ENCODE measurements at regions not wholly inside any gene's neighbourhood (a gene's known extent, or its start where the extent isn't known, plus 50 kb on each side); places are given as distances from the start of the nearest gene placed in this dataset.
"Not testable (repeated sequence)": the region's sequence is repeated elsewhere in the genome, so short reads cannot be mapped to it uniquely, and the experiment has no call there.

DNA sequence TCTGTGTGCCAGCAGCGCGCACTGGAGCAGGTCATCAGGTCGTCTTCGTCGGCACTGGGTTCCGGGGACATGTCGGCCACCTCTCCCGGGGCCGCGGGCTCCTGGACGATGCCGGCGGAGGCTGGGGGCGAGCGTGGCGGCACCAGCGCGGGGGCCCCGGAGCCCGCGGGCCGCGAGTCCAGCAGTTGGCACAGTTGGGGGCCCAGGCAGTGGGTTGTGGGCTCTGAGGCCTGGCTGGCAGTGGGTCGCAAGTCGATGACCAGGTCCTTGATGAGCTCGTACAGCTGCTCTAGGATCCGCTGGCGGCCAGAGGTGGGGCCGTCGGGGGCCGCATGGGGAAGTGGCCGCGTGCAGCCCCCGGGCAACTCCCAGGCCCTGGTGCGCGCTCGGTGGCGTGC, 300.5 kb downstream of the CCDC74A start:
- no peak for DNase-seq (ENCODE audit: low read depth)

DNA sequence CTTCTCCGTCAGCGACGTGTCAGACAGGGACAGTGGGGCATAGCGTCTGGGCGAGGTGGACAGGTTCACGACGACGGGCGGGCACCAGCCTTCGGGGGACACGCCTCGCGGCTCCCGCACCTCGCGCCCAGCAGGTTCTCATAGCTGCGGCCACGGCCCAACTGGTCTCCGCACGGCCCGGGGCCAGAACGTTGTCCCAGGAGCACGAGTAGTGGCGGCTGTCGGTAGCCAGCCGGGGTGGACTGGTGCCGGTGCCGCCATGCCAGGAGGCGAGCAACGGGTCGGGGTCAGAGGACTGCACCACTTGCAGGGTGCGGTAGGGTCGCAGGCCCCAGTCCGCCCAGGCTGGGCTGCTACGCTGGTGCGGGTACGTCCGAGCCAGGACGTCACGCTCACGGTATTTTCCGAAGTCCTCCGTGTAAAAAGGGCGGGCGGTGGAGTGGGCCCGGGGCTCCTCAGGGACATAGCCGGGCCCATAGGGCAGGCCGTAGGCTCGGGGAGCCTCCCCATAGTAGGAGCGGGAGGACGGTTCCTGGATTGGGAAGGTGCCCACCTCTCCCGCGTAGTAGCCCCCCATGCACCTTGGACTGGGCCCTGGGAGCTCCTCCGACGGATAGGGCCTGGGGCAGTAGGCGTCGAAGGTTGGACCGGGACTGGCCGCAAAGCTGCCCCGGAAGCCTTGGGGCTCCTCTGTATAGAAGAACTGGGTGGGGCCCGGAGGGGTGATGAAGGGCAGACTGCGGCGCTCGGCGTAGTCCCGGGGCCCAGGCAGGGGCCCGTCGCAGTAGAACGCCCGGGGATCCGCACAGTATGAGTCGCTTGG, 301.2 kb downstream of the CCDC74A start:
- not testable (repeated sequence) for DNase-seq (ENCODE audit: low read depth)

DNA sequence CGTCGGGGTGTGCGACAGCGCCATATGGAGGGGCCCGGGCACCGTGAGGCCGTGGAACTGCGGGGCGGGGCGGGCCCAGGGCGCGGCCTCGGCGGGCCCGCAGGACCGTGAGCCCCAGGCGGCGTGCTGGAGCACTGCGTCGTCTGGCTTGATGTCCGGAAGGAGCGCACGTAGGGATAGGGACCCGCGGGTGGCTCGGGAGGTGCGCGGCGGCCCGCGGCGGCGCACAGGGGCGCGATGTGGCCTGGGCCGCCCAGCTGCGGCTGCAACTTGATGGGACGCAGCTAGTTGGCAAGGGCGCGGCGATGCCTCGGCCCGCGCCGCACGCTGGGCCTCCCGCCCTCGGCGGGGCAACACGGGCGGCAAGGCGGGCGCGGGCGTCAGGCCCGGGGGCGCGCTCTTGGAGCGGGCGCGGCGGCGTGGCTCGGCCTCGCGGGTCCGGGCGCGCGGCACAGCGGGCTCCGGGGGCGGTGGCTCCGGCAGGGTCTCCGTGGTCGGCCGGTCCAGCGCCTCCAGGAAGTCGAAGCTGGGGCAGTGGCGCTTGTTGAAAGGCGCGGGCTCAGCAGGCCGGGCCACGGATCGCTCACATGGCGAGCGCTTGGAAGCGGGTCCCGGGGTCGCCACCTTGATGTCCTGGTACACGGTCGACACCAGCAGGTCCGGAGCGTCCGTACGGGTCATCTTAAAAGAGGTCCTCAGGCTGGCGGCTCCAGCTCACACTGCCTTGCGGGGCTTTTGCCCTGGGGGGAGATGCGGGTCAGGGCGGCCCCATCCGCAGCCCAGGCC, 302.0 kb downstream of the CCDC74A start:
- not testable (repeated sequence) for DNase-seq (ENCODE audit: low read depth)

DNA sequence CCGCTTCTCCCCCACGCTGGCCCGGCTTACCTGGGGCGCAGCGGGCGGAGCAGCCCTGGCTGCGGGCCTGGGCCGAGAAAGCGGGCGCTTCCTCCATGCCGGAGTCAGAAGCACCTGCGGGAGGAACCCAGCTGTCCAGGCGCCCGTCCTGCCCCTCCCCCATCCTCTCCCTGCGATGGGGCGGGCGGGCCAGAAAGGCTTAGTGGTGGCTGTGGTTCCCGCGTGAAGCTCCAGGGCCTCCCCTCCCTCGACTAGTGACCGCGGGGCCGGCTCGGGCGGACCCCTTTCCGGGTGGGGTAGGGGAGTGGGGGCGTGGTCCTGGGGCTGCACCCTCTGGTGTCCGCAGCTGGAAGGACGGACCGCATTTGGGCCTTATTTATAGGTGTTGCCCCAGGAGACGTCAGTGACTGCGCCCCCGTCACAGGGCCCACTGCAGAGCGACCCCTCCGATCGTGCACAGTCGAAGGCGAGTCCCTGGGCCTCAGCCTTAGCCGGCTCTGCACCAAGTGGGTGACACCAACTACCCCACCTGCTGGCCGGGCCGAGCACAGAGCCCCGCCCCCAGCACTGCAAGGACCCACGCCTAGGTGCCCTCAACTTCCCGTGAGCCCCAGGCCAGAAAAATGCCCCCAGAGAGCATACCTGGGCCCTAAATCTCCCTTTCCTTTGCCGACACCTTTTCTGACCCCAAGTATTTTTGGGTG, 302.7 kb downstream of the CCDC74A start:
- not testable (repeated sequence) for DNase-seq (ENCODE audit: low read depth)

DNA sequence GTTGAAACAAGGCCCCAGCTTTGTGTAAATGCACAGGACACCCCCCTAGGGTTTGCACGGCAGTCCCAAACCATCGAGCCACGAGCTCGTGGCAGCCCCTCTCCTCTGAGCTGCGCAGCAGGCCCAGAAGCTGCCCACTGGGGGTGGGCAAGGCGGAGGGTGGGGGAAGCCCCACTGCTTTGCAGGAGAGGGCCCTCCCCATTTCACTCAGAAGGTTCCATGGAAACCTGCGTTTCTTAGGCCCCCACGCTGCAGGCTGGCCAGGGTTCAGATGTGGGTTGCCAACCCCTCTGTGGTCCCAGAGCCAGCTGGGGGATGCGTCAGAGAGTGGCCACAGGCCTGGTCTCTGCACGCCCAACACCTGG, 303.2 kb downstream of the CCDC74A start:
- DNase-seq (ENCODE audit: low read depth) = not testable (repeated sequence)

DNA sequence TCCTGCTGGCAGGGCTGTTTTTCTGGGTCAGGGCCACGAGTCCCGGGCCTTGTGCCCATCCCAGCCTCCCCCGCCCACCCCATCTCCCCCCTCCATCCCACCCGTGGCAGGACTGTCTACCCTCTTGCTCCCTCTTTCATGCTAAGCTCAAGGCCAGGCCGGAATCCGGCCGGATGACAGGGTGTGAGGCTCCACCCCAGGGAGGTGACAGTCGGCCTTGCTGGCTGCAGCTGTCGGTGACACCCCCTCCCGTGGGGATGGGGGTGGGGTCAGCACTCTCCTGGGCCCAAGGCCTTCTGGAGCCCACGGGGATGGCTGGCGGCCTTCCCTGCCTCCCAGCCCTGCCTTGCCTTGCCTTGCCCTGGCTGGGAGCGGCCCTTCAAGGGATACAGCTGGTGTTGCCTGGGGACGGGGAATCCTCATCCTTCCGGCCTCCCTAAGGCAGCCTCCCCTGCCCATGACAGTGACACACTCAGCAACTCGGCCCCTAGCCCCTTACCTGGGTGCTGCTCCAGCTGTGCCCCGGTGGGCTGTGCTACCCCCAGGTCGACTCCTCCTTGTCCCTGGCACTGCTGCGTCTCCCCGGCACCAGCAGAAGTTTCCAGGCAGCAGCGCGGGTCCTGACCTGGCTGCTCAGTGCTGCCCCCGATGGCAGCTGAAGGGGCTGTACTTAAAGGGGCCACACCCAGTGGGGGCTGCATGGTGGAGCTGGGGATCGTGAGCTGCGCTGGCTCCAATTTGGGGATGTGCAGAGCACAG, 303.9 kb downstream of the CCDC74A start:
- DNase-seq (ENCODE audit: low read depth) = peak; percentile 18

DNA sequence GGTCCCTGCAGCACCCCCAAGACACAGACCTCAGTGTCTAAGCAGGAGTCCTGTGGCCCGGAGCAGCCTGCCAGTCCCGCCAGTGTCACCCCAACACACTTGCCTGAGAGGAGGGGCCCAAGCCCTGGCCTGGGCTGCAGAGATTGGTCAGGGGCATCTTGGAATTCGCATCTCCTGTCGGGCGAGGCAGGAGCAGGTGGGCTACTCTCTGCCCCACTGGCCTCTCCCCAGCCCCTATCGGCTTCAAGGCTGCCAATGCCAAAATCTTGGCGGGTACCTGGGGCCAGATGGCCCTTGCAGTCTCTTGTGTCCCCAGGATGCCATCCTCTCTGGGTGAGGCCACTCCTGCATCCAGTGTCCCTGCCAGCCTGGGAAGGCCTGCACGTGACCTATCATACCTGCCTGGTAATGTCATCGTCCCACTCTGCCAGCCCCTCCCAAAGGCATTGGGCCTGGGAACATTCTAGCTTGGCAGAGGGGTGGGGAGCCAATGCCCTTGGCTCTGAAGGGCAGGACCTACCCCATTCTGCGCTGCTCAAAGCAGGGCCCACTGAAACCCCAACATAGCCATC, 304.6 kb downstream of the CCDC74A start:
- DNase-seq (ENCODE audit: low read depth) = not testable (repeated sequence)

DNA sequence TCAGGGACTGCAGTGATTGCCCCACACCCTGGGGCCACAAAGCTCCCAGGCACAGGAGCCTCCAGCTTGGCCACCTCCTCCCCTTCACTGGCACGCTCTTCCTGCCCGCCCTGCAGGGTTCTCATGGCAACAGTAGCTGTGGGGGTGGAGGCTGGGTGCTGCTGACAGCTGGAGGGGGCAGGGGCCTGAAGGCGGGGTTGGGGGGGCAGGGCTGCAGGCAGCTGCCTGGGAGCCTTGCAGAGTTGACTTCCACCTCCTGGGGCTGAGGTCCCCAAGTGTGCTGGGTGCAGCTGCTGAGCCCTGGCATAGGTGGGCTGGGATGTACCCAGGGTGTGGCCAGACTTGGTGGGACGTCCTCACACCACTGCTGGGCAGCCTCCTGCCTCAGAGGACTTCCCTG, 305.2 kb downstream of the CCDC74A start:
- DNase-seq (ENCODE audit: low read depth) = not testable (repeated sequence)

DNA sequence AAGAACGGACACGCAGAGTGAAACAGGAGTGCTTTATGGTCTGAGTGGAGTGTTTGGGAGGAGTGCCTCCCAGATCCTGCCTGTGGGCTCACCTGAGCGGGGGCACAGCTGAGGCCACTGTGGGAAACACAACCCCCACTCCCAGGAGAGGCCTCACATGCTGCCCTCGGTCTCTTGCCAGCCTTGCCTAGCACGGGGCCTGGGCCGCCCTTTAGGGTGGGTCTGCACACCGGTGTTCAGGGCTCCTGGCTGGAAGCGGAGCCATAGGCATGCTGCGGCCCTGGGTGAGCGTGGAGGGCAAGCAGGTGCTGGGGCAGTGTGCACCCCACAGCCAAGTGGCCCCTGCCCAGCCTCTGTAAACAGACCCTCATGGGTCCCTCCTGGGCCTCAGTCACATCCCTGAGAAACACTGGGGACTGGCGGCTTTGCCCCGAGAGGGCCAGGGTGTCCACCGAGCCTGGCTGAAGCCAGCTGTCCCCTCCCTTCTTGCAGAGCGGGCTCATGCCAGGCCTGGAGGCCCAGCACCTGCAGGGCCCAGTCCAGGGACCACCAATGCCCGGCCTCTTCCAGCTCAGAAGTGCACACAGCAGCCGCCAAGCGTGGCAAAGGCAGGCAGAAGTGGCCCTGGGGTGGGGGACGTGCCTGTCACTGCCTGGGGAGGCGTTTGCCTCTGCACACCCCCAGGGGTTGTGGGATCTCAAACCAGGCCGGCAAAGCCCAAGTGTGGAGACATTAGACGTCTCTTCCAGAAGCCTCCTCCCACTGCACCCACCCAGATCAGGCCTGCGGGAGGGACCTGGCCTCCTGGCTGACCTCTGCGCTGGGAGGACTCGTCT, 305.9 kb downstream of the CCDC74A start:
- not testable (repeated sequence) for DNase-seq (ENCODE audit: low read depth)

DNA sequence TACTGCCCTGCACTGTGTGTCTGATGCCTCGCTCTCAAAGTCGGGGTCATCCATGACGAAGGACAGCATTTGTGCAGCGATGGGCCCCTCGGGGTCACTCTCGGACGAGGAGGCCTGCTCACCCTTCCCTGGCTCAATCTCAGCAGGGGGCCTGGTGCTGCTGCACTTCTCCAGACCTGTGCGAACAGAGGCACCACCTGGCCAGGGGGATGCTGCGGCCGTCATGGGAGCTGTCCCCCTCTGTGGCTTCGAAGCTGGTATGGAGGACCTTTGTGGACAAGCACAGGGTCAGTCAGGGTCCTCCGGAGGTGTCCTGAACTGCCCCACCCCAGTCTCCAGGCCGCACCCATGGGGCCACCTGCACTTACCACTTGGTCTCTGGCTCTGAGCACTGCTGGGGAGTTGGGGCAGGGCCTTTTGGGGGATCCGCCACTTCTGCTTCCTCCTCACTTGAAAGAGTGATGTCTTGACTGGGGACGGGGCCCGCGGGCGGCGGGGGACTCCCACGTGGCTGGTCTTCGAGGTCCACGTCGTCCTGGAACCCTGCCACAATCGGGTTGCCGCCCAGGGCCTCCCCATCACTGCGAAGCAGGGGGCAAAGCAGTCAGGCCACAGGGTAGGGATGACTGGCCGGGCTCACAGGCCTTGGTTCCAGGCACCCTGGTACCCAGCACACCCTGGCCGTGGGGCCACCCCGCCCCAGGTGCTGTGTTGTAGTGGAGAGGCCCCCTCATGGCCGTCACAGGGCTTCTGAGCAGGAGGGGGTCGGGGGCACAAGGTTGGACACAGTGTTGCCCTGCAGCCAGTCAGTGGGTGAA, 306.7 kb downstream of the CCDC74A start:
- DNase-seq (ENCODE audit: low read depth) = not testable (repeated sequence)

DNA sequence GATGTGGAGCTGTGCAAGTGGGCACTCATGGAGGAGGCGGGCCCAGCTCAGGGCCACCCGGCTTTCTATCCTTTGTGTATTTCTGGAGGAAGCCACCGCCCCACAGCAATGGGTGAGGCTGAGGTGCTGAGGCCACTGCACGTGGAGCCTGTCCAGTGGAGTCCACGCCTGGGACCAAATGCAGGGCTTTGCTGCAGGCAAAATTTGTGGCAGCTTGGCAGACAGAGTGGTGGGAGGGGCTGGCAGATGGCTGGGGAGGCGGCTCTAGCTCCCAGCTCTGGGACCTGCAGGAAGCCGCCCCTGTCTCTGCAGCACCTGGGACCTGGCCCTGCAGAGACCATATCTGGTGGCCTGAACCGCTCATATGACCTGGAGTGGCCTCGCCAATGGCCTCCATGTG, 307.3 kb downstream of the CCDC74A start:
- not testable (repeated sequence) for DNase-seq (ENCODE audit: low read depth)

DNA sequence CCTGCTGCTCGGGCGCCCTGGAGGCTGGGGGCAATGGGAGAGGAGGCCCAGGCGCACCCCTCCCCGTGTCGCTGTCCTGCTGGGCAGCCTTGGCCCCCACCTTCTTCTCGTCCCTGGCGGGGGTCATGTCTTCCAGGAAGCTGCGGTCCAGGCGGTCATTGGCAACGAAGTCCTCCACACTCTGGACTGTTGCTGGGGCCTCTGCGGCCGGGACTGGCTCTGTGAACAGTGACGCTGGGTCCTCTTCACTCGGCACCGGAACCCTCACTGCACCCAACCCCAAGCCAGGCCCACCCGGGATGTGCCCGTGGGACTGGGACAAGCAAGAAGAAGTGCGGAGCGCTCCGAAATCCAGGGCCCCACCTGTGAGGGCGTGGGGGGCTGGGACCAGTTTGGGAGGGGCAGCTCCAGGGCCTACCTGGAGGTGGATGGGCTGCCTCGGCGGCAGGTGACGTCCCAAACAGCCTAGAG, 308.0 kb downstream of the CCDC74A start:
- no peak for DNase-seq (ENCODE audit: low read depth)

DNA sequence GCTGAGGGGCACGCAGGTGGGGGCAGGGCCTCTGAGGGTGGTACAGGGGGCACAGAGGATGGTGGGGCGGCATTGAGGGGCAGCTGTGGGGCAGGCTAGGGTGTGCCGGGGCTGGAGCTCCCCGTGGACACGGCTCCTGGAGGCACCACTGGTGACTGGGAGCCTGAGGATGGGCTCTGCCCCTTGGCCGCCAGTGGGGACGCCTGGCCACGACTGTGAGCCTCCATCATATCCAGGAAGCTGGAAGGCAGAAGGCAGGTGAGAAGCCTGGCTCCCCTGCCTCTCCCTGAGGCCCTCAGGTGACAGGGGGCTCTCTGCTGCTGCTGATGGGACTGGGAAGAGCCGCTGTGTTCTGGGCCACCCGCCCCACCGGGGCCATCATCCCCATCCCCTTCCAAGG, 308.4 kb downstream of the CCDC74A start:
- not testable (repeated sequence) for DNase-seq (ENCODE audit: low read depth)

DNA sequence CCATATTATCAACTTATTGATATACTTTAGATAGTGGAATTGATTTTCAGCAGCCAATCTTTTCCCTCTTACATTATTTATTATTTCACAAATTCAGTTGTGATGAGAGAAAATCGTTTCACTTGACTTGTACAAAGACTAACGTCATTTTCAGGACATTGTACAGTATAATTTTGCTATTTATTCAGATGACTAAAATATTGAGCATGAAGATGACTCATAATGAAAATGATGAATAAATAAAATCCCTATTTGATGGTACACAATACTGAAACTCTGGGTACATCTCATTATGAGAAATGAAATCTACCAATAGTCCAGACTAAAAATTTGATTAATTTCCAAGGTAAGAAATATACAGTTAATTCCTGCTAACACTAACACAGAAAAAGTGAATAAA, 316.4 kb downstream of the CCDC74A start:
- DNase-seq (ENCODE audit: low read depth) = not testable (repeated sequence)

DNA sequence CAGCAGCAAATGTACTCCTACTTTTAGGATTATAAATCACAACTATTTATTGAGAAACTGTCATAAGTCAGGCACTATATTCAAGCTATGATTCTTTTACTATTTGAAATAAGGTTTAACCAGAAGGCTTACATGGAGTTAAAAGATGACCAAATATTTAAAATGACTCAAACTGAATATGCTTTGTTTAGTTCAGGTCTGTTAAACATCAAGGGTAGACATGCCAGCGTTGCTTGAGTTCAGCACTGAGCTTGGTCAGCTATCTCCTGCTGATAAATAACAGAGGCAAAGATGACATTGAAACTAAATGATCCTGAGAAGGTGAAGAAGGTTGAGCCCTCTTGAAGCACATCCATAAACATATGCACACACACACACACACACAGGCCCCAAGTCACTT, 305.6 kb downstream of the ANKRD30BL start:
- not testable (repeated sequence) for DNase-seq (ENCODE audit: low read depth)

DNA sequence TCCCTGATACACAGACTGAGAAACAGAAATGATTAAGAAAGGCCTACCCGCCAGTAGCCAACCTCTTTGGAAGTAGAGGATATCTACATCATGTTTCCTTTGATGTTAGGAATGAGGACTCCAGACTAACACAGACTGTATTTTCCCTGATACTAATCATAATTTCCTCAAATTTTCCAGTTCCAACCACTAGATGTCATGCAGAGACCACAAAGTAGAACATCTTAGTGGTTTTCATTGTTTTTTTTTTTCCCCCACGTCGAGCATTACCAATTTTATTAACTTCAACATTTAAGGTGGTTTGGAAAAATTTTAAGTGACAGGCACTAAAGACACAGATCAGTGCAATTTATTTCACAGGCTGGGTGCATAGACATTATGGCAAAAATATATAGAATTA, 303.6 kb downstream of the ANKRD30BL start:
- not testable (repeated sequence) for DNase-seq (ENCODE audit: low read depth)

Data from activated T-cell treated with anti-CD3 and anti-CD28 coated beads for 48 hours (primary cell).